H9 (cell line): ENCODE measurements at regions not wholly inside any gene's neighbourhood (a gene's known extent, or its start where the extent isn't known, plus 50 kb on each side); places are given as distances from the start of the nearest gene placed in this dataset.

ENCODE experiments used
- DNase-seq: peaks from one replicate; pipeline ENCODE4 v3.0.0-alpha.2; 2017
- H2AFZ ChIP-seq: one replicate; pipeline ENCODE4 v1.6.1; 2013; ENCODE audit warnings: mild to moderate bottlenecking, low read length, control low read depth, moderate library complexity
- H2AK5ac ChIP-seq: 2 replicates; pipeline ENCODE4 v1.6.1; 2013; ENCODE audit warnings: low read length, control low read depth, mixed read lengths; ENCODE audit not compliant: insufficient read length
- H2BK120ac ChIP-seq: one replicate; pipeline ENCODE4 v1.6.1; 2013; ENCODE audit warnings: low read depth, mild to moderate bottlenecking, low read length, control low read depth, inconsistent platforms; ENCODE audit not compliant: poor library complexity, severe bottlenecking
- H2BK12ac ChIP-seq: 2 replicates; pipeline ENCODE4 v1.6.1; 2013; ENCODE audit warnings: low read length, control low read depth, mixed read lengths, low read depth; ENCODE audit not compliant: insufficient read length
- H2BK15ac ChIP-seq: 2 replicates; pipeline ENCODE4 v1.6.1; 2013; ENCODE audit warnings: low read depth, low read length, control low read depth
- H2BK20ac ChIP-seq: one replicate; pipeline ENCODE4 v1.6.1; 2013; ENCODE audit warnings: low read depth, mild to moderate bottlenecking, low read length, control low read depth, inconsistent platforms; ENCODE audit not compliant: poor library complexity, severe bottlenecking
- H2BK5ac ChIP-seq: 2 replicates; pipeline ENCODE4 v1.6.1; 2013; ENCODE audit warnings: low read length, control low read depth, mixed read lengths; ENCODE audit not compliant: insufficient read length
- H3K14ac ChIP-seq: 2 replicates; pipeline ENCODE4 v1.6.1; 2013; ENCODE audit warnings: low read length, control low read depth; ENCODE audit not compliant: insufficient read depth
- H3K18ac ChIP-seq: 2 replicates; pipeline ENCODE4 v1.6.1; 2013; ENCODE audit warnings: low read depth, mild to moderate bottlenecking, mixed read lengths, low read length, control low read depth; ENCODE audit not compliant: insufficient read length
- H3K23ac ChIP-seq: 2 replicates; pipeline ENCODE4 v1.6.1; 2013; ENCODE audit warnings: low read length, control low read depth, mixed read lengths, low read depth; ENCODE audit not compliant: insufficient read length
- H3K23me2 ChIP-seq: 2 replicates; pipeline ENCODE4 v1.6.1; 2013; ENCODE audit warnings: low read depth, mild to moderate bottlenecking, mixed read lengths, low read length, control low read depth; ENCODE audit not compliant: insufficient read length, poor library complexity, severe bottlenecking
- H3K27ac ChIP-seq: 2 replicates; pipeline ENCODE4 v1.5.1; 2013; ENCODE audit warnings: low read length, control low read depth, mixed read lengths, low read depth; ENCODE audit not compliant: insufficient read length
- H3K27me3 ChIP-seq: 2 replicates; pipeline ENCODE4 v1.6.1; 2013; ENCODE audit warnings: low read length, control low read depth, inconsistent platforms; ENCODE audit not compliant: insufficient read depth
- H3K4ac ChIP-seq: 2 replicates; pipeline ENCODE4 v1.6.1; 2013; ENCODE audit warnings: low read depth, mild to moderate bottlenecking, control low read depth, inconsistent platforms, low read length, moderate library complexity
- H3K4me1 ChIP-seq: 2 replicates; pipeline ENCODE4 v1.6.1; 2013; ENCODE audit warnings: low read length, control low read depth, inconsistent platforms; ENCODE audit not compliant: insufficient read depth
- H3K4me2 ChIP-seq: 2 replicates; pipeline ENCODE4 v1.6.1; 2013; ENCODE audit warnings: low read length, control low read depth, mixed read lengths; ENCODE audit not compliant: insufficient read length, insufficient read depth
- H3K56ac ChIP-seq: 2 replicates; pipeline ENCODE4 v1.6.1; 2013; ENCODE audit warnings: low read depth, mild to moderate bottlenecking, mixed read lengths, low read length, control low read depth; ENCODE audit not compliant: insufficient read length
- H3K79me1 ChIP-seq: 2 replicates; pipeline ENCODE4 v1.6.1; 2013; ENCODE audit warnings: low read depth, mild to moderate bottlenecking, moderate library complexity, low read length, control low read depth, inconsistent platforms; ENCODE audit not compliant: insufficient read depth, poor library complexity, severe bottlenecking
- H3K79me2 ChIP-seq: 2 replicates; pipeline ENCODE4 v1.6.1; 2013; ENCODE audit warnings: low read length, control low read depth, inconsistent platforms; ENCODE audit not compliant: insufficient read depth
- H3K9ac ChIP-seq: 2 replicates; pipeline ENCODE4 v1.6.1; 2013; ENCODE audit warnings: low read length, control low read depth, mixed read lengths; ENCODE audit not compliant: insufficient read length; ENCODE audit errors: extremely low read depth
- H3K9me3 ChIP-seq: one replicate; pipeline ENCODE4 v1.6.1; 2013; ENCODE audit warnings: low read depth, low read length, inconsistent platforms; ENCODE audit not compliant: control insufficient read depth
- H3T11ph ChIP-seq: one replicate; pipeline ENCODE4 v1.6.1; 2013; ENCODE audit warnings: mild to moderate bottlenecking, low read length, control low read depth, inconsistent platforms
- H4K20me1 ChIP-seq: one replicate; pipeline ENCODE4 v1.6.1; 2013; ENCODE audit not compliant: control insufficient read depth, insufficient read length, insufficient read depth
- H4K5ac ChIP-seq: 2 replicates; pipeline ENCODE4 v1.6.1; 2013; ENCODE audit warnings: low read depth, mild to moderate bottlenecking, mixed read lengths, low read length, control low read depth; ENCODE audit not compliant: insufficient read length
- H4K8ac ChIP-seq: replicated peaks from 2 replicates; pipeline ENCODE4 v1.6.1; 2013; ENCODE audit warnings: low read length, control low read depth, mixed read lengths, low read depth; ENCODE audit not compliant: insufficient read length
- H4K91ac ChIP-seq: 2 replicates; pipeline ENCODE4 v1.6.1; 2013; ENCODE audit warnings: low read depth, mild to moderate bottlenecking, moderate library complexity, mixed read lengths, low read length, control low read depth; ENCODE audit not compliant: insufficient read length
- H3K27ac Mint-ChIP-seq, 3 experiments: 2 replicates in 2 of 3; 3 replicates in 1 of 3; pipeline ENCODE4 v1.8.0; 2020 to 2021; ENCODE audit warnings: mixed read lengths in 3 of 3, mild to moderate bottlenecking in 1 of 3, moderate library complexity in 1 of 3
- H3K27me3 Mint-ChIP-seq: 2 replicates; pipeline ENCODE4 v1.8.0; 2021; ENCODE audit warnings: low read depth, mild to moderate bottlenecking, moderate library complexity, mixed read lengths
- H3K36me3 Mint-ChIP-seq, 3 experiments: 2 replicates in 2 of 3; 3 replicates in 1 of 3; pipeline ENCODE4 v1.8.0; 2020 to 2021; ENCODE audit warnings: low read depth in 3 of 3, mixed read lengths in 3 of 3; ENCODE audit not compliant: insufficient read depth in 1 of 3
- H3K4me1 Mint-ChIP-seq, 2 experiments: 2 replicates each; pipeline ENCODE4 v1.8.0; 2020; ENCODE audit warnings: mixed read lengths in 2 of 2
- H3K4me3 Mint-ChIP-seq, 2 experiments: 2 replicates in 1 of 2; 3 replicates in 1 of 2; pipeline ENCODE4 v1.8.0; 2020 to 2021; ENCODE audit warnings: mild to moderate bottlenecking in 2 of 2, mixed read lengths in 2 of 2, moderate library complexity in 1 of 2
- H3K9me3 Mint-ChIP-seq, 2 experiments: 2 replicates in 1 of 2; 3 replicates in 1 of 2; pipeline ENCODE4 v1.8.0; 2020; ENCODE audit warnings: mild to moderate bottlenecking in 2 of 2, mixed read lengths in 2 of 2, moderate library complexity in 1 of 2
- CTCF ChIP-seq: fragments of 200-600 bp; sonication (generic); conservative IDR thresholded peaks from 3 replicates; pipeline ENCODE4 v1.8.0; 2021; ENCODE audit warnings: antibody characterized with exemption, mild to moderate bottlenecking
- WGBS: extraction: QIAGEN DNeasy Blood & Tissue Kit; methylation state at CpG from one replicate; pipeline ENCODE4 v1.1.7; 2013; ENCODE audit warnings: missing lambda C conversion rate, low lambda C conversion rate, mixed read lengths; ENCODE audit not compliant: insufficient read length; ENCODE audit errors: extremely low coverage; 5-methylcytosine and 5-hydroxymethylcytosine counted together

- no peak overlapping the region for H2BK15ac ChIP-seq
- H3T11ph ChIP-seq = no peak overlapping the region
- H3K18ac ChIP-seq = no peak overlapping the region
- H3K36me3 Mint-ChIP-seq = peaks cover 0 to 8% (median 2%) of the 10 kb centered on the region in 3 experiments; a peak in 4 of 7 replicates
- peaks cover 9% of the 10 kb centered on the region for H3K9me3 ChIP-seq
- H3K27me3 ChIP-seq = no peaks in the 10 kb centered on the region
- H3K4me3 Mint-ChIP-seq = no peak overlapping the region
- H2AFZ ChIP-seq = no peak overlapping the region
- no peak overlapping the region for H3K9ac ChIP-seq
- H3K14ac ChIP-seq = no peak overlapping the region
- no peaks in the 10 kb centered on the region for H4K20me1 ChIP-seq
- H3K27ac Mint-ChIP-seq = no peak overlapping the region
- no peak for TF ChIP-seq CTCF
- H2AK5ac ChIP-seq = no peak overlapping the region
- H3K23me2 ChIP-seq = no peaks in the 10 kb centered on the region
- H4K8ac ChIP-seq = no peak overlapping the region
- H2BK120ac ChIP-seq = no peak overlapping the region
- H3K9me3 Mint-ChIP-seq = peaks cover 4 to 5% of the 10 kb centered on the region in 2 experiments; a peak in 3 of 5 replicates
- H3K23ac ChIP-seq = no peak overlapping the region
- H3K4me1 ChIP-seq = no peaks in the 10 kb centered on the region; the same call in 1 of the 2 replicates
- H3K79me2 ChIP-seq = no peaks in the 10 kb centered on the region
- H3K56ac ChIP-seq = no peak overlapping the region
- no peaks in the 10 kb centered on the region; the same call in 1 of the 2 replicates for H3K27me3 Mint-ChIP-seq
- H2BK5ac ChIP-seq = no peak overlapping the region
- H4K5ac ChIP-seq = no peak overlapping the region
- no peak overlapping the region for H2BK12ac ChIP-seq
- H3K4me2 ChIP-seq = no peak overlapping the region
- no peak for DNase-seq
- H4K91ac ChIP-seq = no peak overlapping the region
- no peak overlapping the region for H2BK20ac ChIP-seq
- WGBS = no CpG with 5 or more reads among the region's 3 CpGs
- no peaks in the 10 kb centered on the region for H3K79me1 ChIP-seq
- peaks cover 7 to 15% of the 10 kb centered on the region in 2 experiments for H3K4me1 Mint-ChIP-seq
- no peak overlapping the region for H3K27ac ChIP-seq
- H3K4ac ChIP-seq = no peak overlapping the region
These were observed 154.4 kb upstream of the GRAMD2B start for GRCh38 chr5:126268697-126269315.
